GM19455 (cell line): ENCODE measurements at regions not wholly inside any gene's neighbourhood (a gene's known extent, or its start where the extent isn't known, plus 50 kb on each side); places are given as distances from the start of the nearest gene placed in this dataset.

Experiments
- ATAC-seq: cut with Tn5 transposase; IDR thresholded peaks from one replicate; pipeline ENCODE4 v1.9.1; 2021; ENCODE audit not compliant: unreplicated experiment

GRCh38 chr3:137409584-137409983, 354.5 kb upstream of the SOX14 start:
- no peak for ATAC-seq

GRCh38 chr3:137410028-137410427, 354.1 kb upstream of the SOX14 start:
- ATAC-seq: no peak

GRCh38 chr3:137420198-137420995, 343.7 kb upstream of the SOX14 start:
- no peak for ATAC-seq

- no peak for ATAC-seq
Observed at GRCh38 chr3:137438561-137438960, 325.6 kb upstream of the SOX14 start.

GRCh38 chr3:137460944-137461343, 303.2 kb upstream of the SOX14 start:
- no peak for ATAC-seq

- no peak for ATAC-seq
Observed at GRCh38 chr3:137463131-137463530, 301.0 kb upstream of the SOX14 start.

- no peak for ATAC-seq
Observed at GRCh38 chr3:137464341-137464740, 299.8 kb upstream of the SOX14 start.

- ATAC-seq: no peak
Observed at GRCh38 chr3:137468446-137468845, 295.7 kb upstream of the SOX14 start.

GRCh38 chr3:137469263-137469662, 294.9 kb upstream of the SOX14 start:
- ATAC-seq: no peak

GRCh38 chr3:137471130-137471529, 293.0 kb upstream of the SOX14 start:
- ATAC-seq: no peak

GRCh38 chr3:137471558-137472204, 292.4 kb upstream of the SOX14 start:
- no peak for ATAC-seq

- no peak for ATAC-seq
Observed at GRCh38 chr3:137477614-137478013, 286.5 kb upstream of the SOX14 start.

- ATAC-seq: no peak
Observed at GRCh38 chr3:137509354-137510045, 254.6 kb upstream of the SOX14 start.

- no peak for ATAC-seq
Observed at GRCh38 chr3:137511655-137512054, 252.5 kb upstream of the SOX14 start.

GRCh38 chr3:137514853-137515252, 249.3 kb upstream of the SOX14 start:
- no peak for ATAC-seq

- ATAC-seq: no peak
Observed at GRCh38 chr3:137519602-137520001, 244.5 kb upstream of the SOX14 start.

- no peak for ATAC-seq
Observed at GRCh38 chr3:137524751-137525150, 239.4 kb upstream of the SOX14 start.

GRCh38 chr3:137525471-137525870, 238.6 kb upstream of the SOX14 start:
- no peak for ATAC-seq

- ATAC-seq: no peak
Observed at GRCh38 chr3:137542049-137542448, 222.1 kb upstream of the SOX14 start.

- ATAC-seq: no peak
Observed at GRCh38 chr3:137554242-137554641, 209.9 kb upstream of the SOX14 start.

- no peak for ATAC-seq
Observed at GRCh38 chr3:137568880-137569279, 195.2 kb upstream of the SOX14 start.

- no peak for ATAC-seq
Observed at GRCh38 chr3:137572931-137573330, 191.2 kb upstream of the SOX14 start.
